PFSK-1 (cell line): ENCODE measurements at regions not wholly inside any gene's neighbourhood (a gene's known extent, or its start where the extent isn't known, plus 50 kb on each side); places are given as distances from the start of the nearest gene placed in this dataset.

ENCODE experiments used
- POLR2AphosphoS5 ChIP-seq: IDR thresholded peaks from 2 replicates; pipeline ENCODE4 v1.6.1; 2012; ENCODE audit warnings: low read depth, mild to moderate bottlenecking, control low read depth, low read length, moderate library complexity
- REST ChIP-seq, 2 experiments: IDR thresholded peaks; 2 replicates each; pipeline versions ENCODE4 v1.6.1 to v1.8.0; 2011 to 2012; ENCODE audit warnings: low read depth in 2 of 2, low read length in 2 of 2, control low read depth in 1 of 2, inconsistent platforms in 1 of 2, mild to moderate bottlenecking in 1 of 2, moderate library complexity in 1 of 2; ENCODE audit not compliant: insufficient read depth in 1 of 2
- SIN3A ChIP-seq: IDR thresholded peaks from 2 replicates; pipeline ENCODE4 v1.6.1; 2012; ENCODE audit warnings: mild to moderate bottlenecking, low read length, moderate library complexity, borderline replicate concordance; ENCODE audit not compliant: insufficient read depth
- TAF1 ChIP-seq: IDR thresholded peaks from 2 replicates; pipeline ENCODE4 v1.6.1; 2012; ENCODE audit warnings: low read length, control low read depth, borderline replicate concordance; ENCODE audit not compliant: insufficient read depth

- TF ChIP-seq POLR2AphosphoS5 (no peak), REST (IDR thresholded peaks at IDR 0.05; ENCODE audit: insufficient read depth in 1 of 2, low read depth in 2 of 2, low read length in 2 of 2) (no peak), TAF1 (no peak), SIN3A (no peak)
Measured at GRCh38 chr6:55997223-55997874, 122.0 kb upstream of the BMP5 start.
